ENCODE measurements at regions not wholly inside any gene's neighbourhood (a gene's known extent, or its start where the extent isn't known, plus 50 kb on each side); places are given as distances from the start of the nearest gene placed in this dataset.
A peak's percentile ranks its signal among the peaks of the same experiment; 100 is the strongest.
"Not testable (repeated sequence)": the region's sequence is repeated elsewhere in the genome, so short reads cannot be mapped to it uniquely, and the experiment has no call there.

- H3K9me3 ChIP-seq: no peaks in the 10 kb centered on the region
- H3K27me3 ChIP-seq: peaks cover 5% of the 10 kb centered on the region
- H3K36me3 ChIP-seq: no peaks in the 10 kb centered on the region
- H3K4me3 ChIP-seq: no peak overlapping the region
- DNase-seq: no peak
Observed at GRCh38 chr5:116771466-116772151, 197.0 kb upstream of the SEMA6A start.

DNA sequence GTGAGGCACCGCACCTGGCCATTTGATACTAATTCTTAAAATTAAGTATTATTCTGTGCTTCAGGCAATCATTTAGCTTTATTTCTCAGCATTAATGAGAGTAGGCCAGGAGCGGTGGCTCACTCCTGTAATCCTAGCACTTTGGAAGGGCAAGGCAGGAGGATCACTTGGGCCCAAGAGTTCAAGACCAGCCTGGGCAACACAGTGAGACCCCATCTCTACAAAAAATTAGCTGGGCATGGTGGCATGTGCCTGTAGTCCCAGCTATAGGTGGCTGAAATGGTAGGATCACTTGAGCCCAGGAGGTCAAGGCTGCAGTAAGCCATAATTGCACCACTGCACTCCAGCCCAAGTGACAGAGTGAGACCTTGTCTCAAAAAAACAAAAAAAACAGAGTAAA, 195.3 kb upstream of the SEMA6A start:
- H3K27me3 ChIP-seq, H3K36me3 ChIP-seq, DNase-seq, H3K9me3 ChIP-seq, H3K4me3 ChIP-seq: not testable (repeated sequence)

- Histone ChIP-seq H3K9me3 (no peaks in the 10 kb centered on the region), H3K36me3 (no peaks in the 10 kb centered on the region), H3K27me3 (peaks cover 2% of the 10 kb centered on the region), H3K4me3 (no peak overlapping the region)
- no peak for DNase-seq
Observed at GRCh38 chr5:116769470-116769869, 194.8 kb upstream of the SEMA6A start.

DNA sequence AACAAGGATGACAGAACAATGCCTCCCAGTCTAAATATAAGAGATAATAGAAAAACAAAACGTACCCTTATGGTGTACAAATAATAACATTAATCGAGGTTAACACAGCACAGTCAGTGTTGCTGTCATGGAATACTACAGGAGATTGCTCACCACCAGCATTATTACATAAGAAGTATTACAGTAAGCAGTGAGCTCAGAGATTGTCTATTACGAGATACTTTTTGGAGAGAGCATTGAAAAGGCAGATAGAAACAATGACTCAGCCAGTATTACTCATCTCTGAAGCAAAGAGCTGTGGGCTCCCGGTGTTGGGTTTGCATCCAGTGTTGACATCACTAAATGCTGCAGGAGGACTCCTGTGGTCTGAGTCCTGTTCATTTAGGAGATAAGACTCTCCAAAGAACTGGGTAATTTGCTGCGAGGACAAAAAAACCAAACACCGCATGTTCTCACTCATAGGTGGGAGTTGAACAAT, 191.9 kb upstream of the SEMA6A start:
- no peaks in the 10 kb centered on the region for H3K9me3 ChIP-seq
- H3K36me3 ChIP-seq: no peaks in the 10 kb centered on the region
- H3K4me3 ChIP-seq: no peak overlapping the region
- H3K27me3 ChIP-seq: no peaks in the 10 kb centered on the region; the same call in 1 of the 2 replicates
- peak; percentile 60 for DNase-seq

GRCh38 chr5:116765441-116765840, 190.8 kb upstream of the SEMA6A start:
- DNase-seq: no peak
- Histone ChIP-seq H3K9me3 (no peaks in the 10 kb centered on the region), H3K36me3 (no peaks in the 10 kb centered on the region), H3K4me3 (no peak overlapping the region), H3K27me3 (no peaks in the 10 kb centered on the region; the same call in 1 of the 2 replicates)

DNA sequence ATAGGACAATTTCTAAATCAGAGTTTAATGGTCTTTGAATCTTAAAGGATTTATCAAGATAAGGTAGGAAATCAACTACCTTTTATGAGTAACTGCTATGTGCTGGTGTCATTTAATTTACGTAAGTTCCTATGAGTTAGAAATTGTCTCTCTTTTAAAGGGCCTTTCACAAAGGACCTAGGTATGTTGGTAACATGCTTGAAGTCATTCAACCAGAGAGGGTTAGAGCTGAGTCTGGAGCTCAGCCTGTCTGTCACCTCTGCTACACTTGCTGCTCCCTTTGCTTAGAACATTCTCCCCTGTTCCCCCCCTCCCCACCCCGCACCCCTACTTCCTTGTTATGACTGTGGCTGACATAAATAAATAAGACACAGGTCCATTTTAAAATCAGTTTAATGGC, 190.3 kb upstream of the SEMA6A start:
- H3K36me3 ChIP-seq: no peaks in the 10 kb centered on the region
- no peak for DNase-seq
- no peak overlapping the region for H3K4me3 ChIP-seq
- H3K27me3 ChIP-seq: no peaks in the 10 kb centered on the region; the same call in 1 of the 2 replicates
- no peaks in the 10 kb centered on the region for H3K9me3 ChIP-seq

- Histone ChIP-seq H3K27me3 (no peaks in the 10 kb centered on the region; the same call in 1 of the 2 replicates), H3K9me3 (no peaks in the 10 kb centered on the region), H3K36me3 (no peaks in the 10 kb centered on the region), H3K4me3 (no peak overlapping the region)
- no peak for DNase-seq
Observed at GRCh38 chr5:116763987-116764866, 189.6 kb upstream of the SEMA6A start.

- Histone ChIP-seq H3K4me3 (no peak overlapping the region), H3K9me3 (no peaks in the 10 kb centered on the region), H3K27me3 (no peaks in the 10 kb centered on the region), H3K36me3 (no peaks in the 10 kb centered on the region)
- DNase-seq: no peak
Observed at GRCh38 chr5:116759860-116760640, 185.4 kb upstream of the SEMA6A start.

GRCh38 chr5:116757326-116757725, 182.7 kb upstream of the SEMA6A start:
- Histone ChIP-seq H3K9me3 (no peaks in the 10 kb centered on the region), H3K4me3 (no peak overlapping the region), H3K27me3 (no peaks in the 10 kb centered on the region), H3K36me3 (no peaks in the 10 kb centered on the region)
- no peak for DNase-seq

GRCh38 chr5:116756531-116756930, 181.9 kb upstream of the SEMA6A start:
- Histone ChIP-seq H3K4me3 (no peak overlapping the region), H3K27me3 (no peaks in the 10 kb centered on the region), H3K36me3 (no peaks in the 10 kb centered on the region), H3K9me3 (no peaks in the 10 kb centered on the region)
- no peak for DNase-seq

DNA sequence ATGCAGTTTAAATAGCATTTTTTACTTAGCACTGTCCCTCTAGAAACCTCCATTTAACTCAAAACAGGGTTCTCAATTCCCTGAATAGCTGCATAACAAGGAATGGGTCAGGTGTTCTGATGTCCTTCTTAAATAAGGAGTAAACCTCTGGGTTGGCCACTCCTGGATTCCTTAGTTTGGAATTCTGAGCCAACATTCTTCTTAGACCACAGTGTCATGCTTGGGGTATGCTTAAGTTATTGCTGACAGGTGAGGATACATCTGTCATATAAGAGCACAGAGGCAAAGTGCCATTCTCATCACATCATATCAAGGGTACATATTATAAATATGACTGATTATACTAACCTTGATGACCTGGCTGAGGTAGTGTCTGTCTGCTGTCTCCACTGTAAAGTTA, 179.9 kb upstream of the SEMA6A start:
- Histone ChIP-seq H3K9me3 (no peaks in the 10 kb centered on the region), H3K36me3 (no peaks in the 10 kb centered on the region), H3K27me3 (no peaks in the 10 kb centered on the region; the same call in 1 of the 2 replicates), H3K4me3 (no peak overlapping the region)
- DNase-seq: no peak

GRCh38 chr5:116751684-116752083, 177.1 kb upstream of the SEMA6A start:
- Histone ChIP-seq H3K4me3 (no peak overlapping the region), H3K36me3 (no peaks in the 10 kb centered on the region)

GRCh38 chr5:116750631-116751580, 176.3 kb upstream of the SEMA6A start:
- H3K27me3 ChIP-seq: no peaks in the 10 kb centered on the region; the same call in 1 of the 2 replicates
- no peak overlapping the region for H3K4me3 ChIP-seq
- DNase-seq: no peak

More at GRCh38 chr5:116751684-116752083, 177.1 kb upstream of the SEMA6A start:
- no peaks in the 10 kb centered on the region for H3K9me3 ChIP-seq
- no peaks in the 10 kb centered on the region; the same call in 1 of the 2 replicates for H3K27me3 ChIP-seq
- no peak for DNase-seq

DNA sequence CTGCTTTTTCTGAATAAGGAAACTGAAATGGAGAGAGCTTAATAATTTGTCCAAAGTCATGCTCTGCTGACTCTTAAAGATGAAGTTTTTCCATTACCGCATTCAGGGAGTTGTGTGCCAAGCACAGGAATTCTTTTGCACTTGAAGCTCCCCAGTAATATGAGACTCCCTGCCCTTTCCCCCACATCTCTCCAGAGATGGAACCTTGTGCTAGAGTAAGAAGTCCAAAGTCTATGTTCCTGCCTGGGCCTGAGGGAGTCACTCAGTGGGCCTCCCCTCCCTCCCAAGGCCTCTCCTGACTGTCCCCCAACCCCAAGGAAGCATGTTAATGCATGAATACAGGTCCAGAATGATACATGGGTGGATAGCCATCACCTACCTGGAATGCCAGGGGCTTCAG, 173.3 kb upstream of the SEMA6A start:
- Histone ChIP-seq H3K27me3 (no peaks in the 10 kb centered on the region; the same call in 1 of the 2 replicates), H3K4me3 (no peak overlapping the region), H3K36me3 (no peaks in the 10 kb centered on the region), H3K9me3 (no peaks in the 10 kb centered on the region)
- DNase-seq: no peak

More at GRCh38 chr5:116750631-116751580, 176.3 kb upstream of the SEMA6A start:
- Histone ChIP-seq H3K9me3 (no peaks in the 10 kb centered on the region), H3K36me3 (no peaks in the 10 kb centered on the region)

DNA sequence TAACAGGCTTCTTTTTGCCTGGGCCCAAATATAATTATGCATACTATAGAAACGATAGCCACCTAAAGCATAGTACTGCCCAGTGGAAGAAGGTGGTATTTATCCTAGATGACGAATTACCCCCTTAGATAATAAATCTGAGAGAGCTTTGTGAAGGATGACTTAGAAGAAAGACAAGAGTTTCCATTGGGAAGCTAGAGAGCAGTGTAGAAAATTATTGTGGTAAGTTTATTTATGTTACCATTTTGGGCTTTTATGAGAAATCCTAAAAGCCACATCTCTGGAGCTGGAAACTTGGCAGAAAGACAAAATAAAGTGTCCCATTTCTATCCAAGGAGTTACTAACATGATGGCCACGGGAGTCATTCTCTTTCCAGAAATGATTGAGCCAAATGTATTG, 172.0 kb upstream of the SEMA6A start:
- no peaks in the 10 kb centered on the region; the same call in 1 of the 2 replicates for H3K27me3 ChIP-seq
- no peaks in the 10 kb centered on the region for H3K9me3 ChIP-seq
- no peaks in the 10 kb centered on the region for H3K36me3 ChIP-seq
- no peak for DNase-seq
- no peak overlapping the region for H3K4me3 ChIP-seq

GRCh38 chr5:116740771-116741170, 166.1 kb upstream of the SEMA6A start:
- no peaks in the 10 kb centered on the region for H3K36me3 ChIP-seq
- DNase-seq: no peak
- H3K27me3 ChIP-seq: peaks cover 2% of the 10 kb centered on the region; the same call in 1 of the 2 replicates
- H3K9me3 ChIP-seq: no peaks in the 10 kb centered on the region
- H3K4me3 ChIP-seq: no peak overlapping the region
